Naive thymus-derived CD4-positive, alpha-beta T cell (primary cell): ENCODE measurements at regions not wholly inside any gene's neighbourhood (a gene's known extent, or its start where the extent isn't known, plus 50 kb on each side); places are given as distances from the start of the nearest gene placed in this dataset.

Source experiments
- ATAC-seq: fragments of 150-1000 bp; cut with Tn5 transposase; 2 replicates; pipeline ENCODE4 v1.10.0; 2021; ENCODE audit warnings: mild to moderate bottlenecking, moderate library complexity
- CTCF ChIA-PET: fragments of 350-600 bp; sonication (Branson Sonifier 250); formaldehyde crosslinking; loops from one replicate; lab custom pipeline; 2021; ENCODE audit warnings: antibody characterized with exemption; lab: Charles Lee
- POLR2A ChIA-PET: fragments of 350-600 bp; sonication (Branson Sonifier 250); formaldehyde crosslinking; loops from one replicate; lab custom pipeline; 2021; ENCODE audit warnings: antibody characterized with exemption, inconsistent platforms; lab: Charles Lee
- DNase-seq, 9 donors: peaks; one replicate each; pipeline versions ENCODE4 v3.0.0 to v3.0.0-alpha.2; 2020 to 2022; ENCODE audit warnings: mixed read lengths in 1 of 9
- H3K27ac ChIP-seq: one replicate; pipeline ENCODE4 v1.7.0; 2013; ENCODE audit warnings: mild to moderate bottlenecking, low read depth, low read length, moderate library complexity
- H3K27me3 ChIP-seq, 2 donors: one replicate each; pipeline ENCODE4 v1.7.0; 2013; ENCODE audit warnings: low read length in 2 of 2, mild to moderate bottlenecking in 2 of 2, moderate library complexity in 2 of 2; ENCODE audit not compliant: control insufficient read depth in 2 of 2, insufficient read depth in 2 of 2
- H3K36me3 ChIP-seq, 3 experiments: 1 replicate in 2 of 3; 2 replicates in 1 of 3; pipeline ENCODE4 v1.7.0; 2013; ENCODE audit warnings: low read length in 3 of 3, mild to moderate bottlenecking in 3 of 3, moderate library complexity in 1 of 3; ENCODE audit not compliant: insufficient read depth in 3 of 3, control insufficient read depth in 2 of 3
- H3K4me1 ChIP-seq, 2 donors: one replicate each; pipeline ENCODE4 v1.7.0; 2013; ENCODE audit warnings: low read length in 2 of 2, mild to moderate bottlenecking in 2 of 2, moderate library complexity in 1 of 2; ENCODE audit not compliant: control insufficient read depth in 2 of 2, insufficient read depth in 2 of 2
- H3K4me3 ChIP-seq: 2 replicates; pipeline ENCODE4 v1.7.0; 2013; ENCODE audit warnings: mild to moderate bottlenecking, low read length
- H3K9me3 ChIP-seq, 3 experiments: 1 replicate in 2 of 3; 2 replicates in 1 of 3; pipeline ENCODE4 v1.7.0; 2013; ENCODE audit warnings: low read length in 3 of 3; ENCODE audit not compliant: control insufficient read depth in 2 of 3
- H3K27ac Mint-ChIP-seq, 9 donors: one replicate each; pipeline ENCODE4 v1.8.0; 2020 to 2022; ENCODE audit warnings: mixed read lengths in 9 of 9, mild to moderate bottlenecking in 8 of 9, moderate library complexity in 5 of 9, inconsistent platforms in 2 of 9
- H3K27me3 Mint-ChIP-seq, 5 donors: one replicate each; pipeline ENCODE4 v1.8.0; 2021 to 2022; ENCODE audit warnings: mixed read lengths in 5 of 5, mild to moderate bottlenecking in 1 of 5
- H3K36me3 Mint-ChIP-seq, 5 donors: one replicate each; pipeline ENCODE4 v1.8.0; 2020 to 2022; ENCODE audit warnings: mixed read lengths in 5 of 5, mild to moderate bottlenecking in 3 of 5, inconsistent platforms in 1 of 5
- H3K4me1 Mint-ChIP-seq, 7 donors: one replicate each; pipeline ENCODE4 v1.8.0; 2020 to 2022; ENCODE audit warnings: mixed read lengths in 7 of 7, mild to moderate bottlenecking in 3 of 7, inconsistent platforms in 1 of 7
- H3K4me3 Mint-ChIP-seq, 10 donors: one replicate each; pipeline ENCODE4 v1.8.0; 2020 to 2022; ENCODE audit warnings: mild to moderate bottlenecking in 10 of 10, mixed read lengths in 10 of 10, moderate library complexity in 6 of 10, inconsistent platforms in 2 of 10
- H3K9me3 Mint-ChIP-seq, 11 donors: one replicate each; pipeline ENCODE4 v1.8.0; 2020 to 2022; ENCODE audit warnings: mixed read lengths in 11 of 11, mild to moderate bottlenecking in 4 of 11, inconsistent platforms in 1 of 11, moderate library complexity in 1 of 11
- intact Hi-C, 2 donors: fragments of 100-400 bp; cut with micrococcal nuclease; formaldehyde crosslinking; loops; one replicate each; pipeline ENCODE4 v1.15.1; 2023

GRCh38 chr4:23533859-23534258, 356.0 kb downstream of the PPARGC1A start:
- H3K4me3 Mint-ChIP-seq: no peak overlapping the region
- ChIA-PET CTCF (no interaction called here), POLR2A (no interaction called here)
- no peak overlapping the region for H3K27ac Mint-ChIP-seq
- H3K4me1 Mint-ChIP-seq: no peaks in the 10 kb centered on the region
- H3K9me3 Mint-ChIP-seq: peaks cover 5 to 29% (median 10%) of the 10 kb centered on the region in 11 donors
- no peaks in the 10 kb centered on the region for H3K4me1 ChIP-seq
- H3K9me3 ChIP-seq: no peaks in the 10 kb centered on the region
- H3K36me3 ChIP-seq: no peaks in the 10 kb centered on the region
- ATAC-seq: no peak
- no peaks in the 10 kb centered on the region for H3K27me3 ChIP-seq
- no peak overlapping the region for H3K27ac ChIP-seq
- H3K36me3 Mint-ChIP-seq: peaks cover 0 to 3% (median 0%) of the 10 kb centered on the region in 5 donors
- DNase-seq: no peak
- no peak overlapping the region for H3K4me3 ChIP-seq
- intact Hi-C loops: no loop called here
- no peaks in the 10 kb centered on the region for H3K27me3 Mint-ChIP-seq

GRCh38 chr4:23516716-23517115, 373.1 kb downstream of the PPARGC1A start:
- intact Hi-C loops: no loop called here
- H3K27me3 Mint-ChIP-seq: peaks cover 0 to 4% (median 0%) of the 10 kb centered on the region in 5 donors
- H3K4me3 Mint-ChIP-seq: no peak overlapping the region
- H3K27ac Mint-ChIP-seq: no peak overlapping the region
- Histone ChIP-seq H3K27ac (no peak overlapping the region), H3K27me3 (no peaks in the 10 kb centered on the region), H3K36me3 (no peaks in the 10 kb centered on the region), H3K4me1 (no peaks in the 10 kb centered on the region), H3K9me3 (no peaks in the 10 kb centered on the region), H3K4me3 (no peak overlapping the region)
- ATAC-seq (no peak), DNase-seq (no peak)
- H3K9me3 Mint-ChIP-seq: peaks cover 0 to 16% (median 6%) of the 10 kb centered on the region in 11 donors
- H3K36me3 Mint-ChIP-seq: no peaks in the 10 kb centered on the region
- ChIA-PET CTCF (no interaction called here), POLR2A (no interaction called here)
- H3K4me1 Mint-ChIP-seq: no peaks in the 10 kb centered on the region

- no peak overlapping the region for H3K27ac Mint-ChIP-seq
- Histone ChIP-seq H3K27me3 (no peaks in the 10 kb centered on the region), H3K27ac (no peak overlapping the region), H3K4me3 (no peak overlapping the region), H3K9me3 (no peaks in the 10 kb centered on the region), H3K36me3 (no peaks in the 10 kb centered on the region), H3K4me1 (no peaks in the 10 kb centered on the region)
- H3K36me3 Mint-ChIP-seq: no peaks in the 10 kb centered on the region
- DNase-seq (no peak), ATAC-seq (no peak)
- H3K4me1 Mint-ChIP-seq: no peaks in the 10 kb centered on the region
- ChIA-PET CTCF (no interaction called here), POLR2A (no interaction called here)
- intact Hi-C loops: no loop called here
- no peak overlapping the region for H3K4me3 Mint-ChIP-seq
- peaks cover 0 to 10% (median 0%) of the 10 kb centered on the region in 11 donors for H3K9me3 Mint-ChIP-seq
- no peaks in the 10 kb centered on the region for H3K27me3 Mint-ChIP-seq
Measured at GRCh38 chr4:23504083-23504482, 385.8 kb downstream of the PPARGC1A start.

GRCh38 chr4:23500894-23501449, 388.9 kb downstream of the PPARGC1A start:
- Histone ChIP-seq H3K36me3 (no peaks in the 10 kb centered on the region), H3K4me1 (no peaks in the 10 kb centered on the region), H3K27me3 (no peaks in the 10 kb centered on the region), H3K4me3 (no peak overlapping the region), H3K9me3 (no peaks in the 10 kb centered on the region), H3K27ac (no peak overlapping the region)
- Mint-ChIP-seq H3K9me3 (peaks cover 0 to 18% (median 5%) of the 10 kb centered on the region in 11 donors), H3K4me1 (no peaks in the 10 kb centered on the region), H3K4me3 (no peak overlapping the region), H3K27me3 (peaks cover 0 to 5% (median 0%) of the 10 kb centered on the region in 5 donors), H3K27ac (no peak overlapping the region), H3K36me3 (no peaks in the 10 kb centered on the region)
- intact Hi-C loops: no loop called here
- no peak for DNase-seq
- POLR2A ChIA-PET: no interaction called here
- no peak for ATAC-seq
- CTCF ChIA-PET: no interaction called here

- no peak overlapping the region for H3K4me3 ChIP-seq
- no peaks in the 10 kb centered on the region for H3K36me3 ChIP-seq
- H3K27me3 ChIP-seq: no peaks in the 10 kb centered on the region
- H3K4me1 ChIP-seq: no peaks in the 10 kb centered on the region
- H3K9me3 ChIP-seq: no peaks in the 10 kb centered on the region
- intact Hi-C loops: no loop called here
- no peak for DNase-seq
- Mint-ChIP-seq H3K27me3 (peaks cover 0 to 8% (median 0%) of the 10 kb centered on the region in 5 donors), H3K9me3 (peaks cover 0 to 5% (median 0%) of the 10 kb centered on the region in 11 donors), H3K4me3 (no peak overlapping the region), H3K27ac (no peak overlapping the region), H3K36me3 (no peaks in the 10 kb centered on the region), H3K4me1 (no peaks in the 10 kb centered on the region)
- ATAC-seq: no peak
- H3K27ac ChIP-seq: no peak overlapping the region
- CTCF ChIA-PET: no interaction called here
- POLR2A ChIA-PET: no interaction called here
Measured at GRCh38 chr4:23485801-23486200, 404.0 kb downstream of the PPARGC1A start.

GRCh38 chr4:23484689-23485088, 405.2 kb downstream of the PPARGC1A start:
- Histone ChIP-seq H3K36me3 (no peaks in the 10 kb centered on the region), H3K4me3 (no peak overlapping the region), H3K27ac (no peak overlapping the region), H3K4me1 (no peaks in the 10 kb centered on the region), H3K27me3 (no peaks in the 10 kb centered on the region), H3K9me3 (no peaks in the 10 kb centered on the region)
- no peaks in the 10 kb centered on the region for H3K36me3 Mint-ChIP-seq
- peaks cover 0 to 4% (median 0%) of the 10 kb centered on the region in 5 donors for H3K27me3 Mint-ChIP-seq
- ChIA-PET CTCF (no interaction called here), POLR2A (no interaction called here)
- H3K27ac Mint-ChIP-seq: no peak overlapping the region
- no peak for ATAC-seq
- no peak overlapping the region for H3K4me3 Mint-ChIP-seq
- no peak for DNase-seq
- H3K4me1 Mint-ChIP-seq: no peaks in the 10 kb centered on the region
- intact Hi-C loops: no loop called here
- peaks cover 0 to 5% (median 0%) of the 10 kb centered on the region in 11 donors for H3K9me3 Mint-ChIP-seq

GRCh38 chr4:23483320-23483960, 406.4 kb downstream of the PPARGC1A start:
- ATAC-seq: no peak
- H3K27me3 ChIP-seq: no peaks in the 10 kb centered on the region
- POLR2A ChIA-PET: no interaction called here

More at GRCh38 chr4:23483320-23483960, 406.4 kb downstream of the PPARGC1A start:
- H3K27me3 Mint-ChIP-seq: peaks cover 0 to 4% (median 0%) of the 10 kb centered on the region in 5 donors
- CTCF ChIA-PET: no interaction called here
- no peak overlapping the region for H3K27ac Mint-ChIP-seq
- H3K4me1 Mint-ChIP-seq: no peaks in the 10 kb centered on the region
- intact Hi-C loops: no loop called here
- H3K4me3 Mint-ChIP-seq: no peak overlapping the region
- H3K36me3 Mint-ChIP-seq: no peaks in the 10 kb centered on the region
- no peak overlapping the region for H3K27ac ChIP-seq
- H3K36me3 ChIP-seq: no peaks in the 10 kb centered on the region
- H3K4me1 ChIP-seq: no peaks in the 10 kb centered on the region
- H3K9me3 Mint-ChIP-seq: peaks cover 0 to 5% (median 0%) of the 10 kb centered on the region in 11 donors
- DNase-seq: no peak
- no peaks in the 10 kb centered on the region for H3K9me3 ChIP-seq
- no peak overlapping the region for H3K4me3 ChIP-seq
